CD4-positive, alpha-beta T cell (primary cell): ENCODE measurements at regions not wholly inside any gene's neighbourhood (a gene's known extent, or its start where the extent isn't known, plus 50 kb on each side); places are given as distances from the start of the nearest gene placed in this dataset.

ENCODE experiments used
- ATAC-seq: fragments of 200-7000 bp; cut with Tn5 transposase; one replicate; pipeline ENCODE4 v1.10.0; 2022; ENCODE audit warnings: mild to moderate bottlenecking; ENCODE audit not compliant: poor library complexity
- CTCF ChIA-PET: fragments of 350-600 bp; sonication (Branson Sonifier 250); formaldehyde crosslinking; loops from one replicate; lab custom pipeline; 2021; ENCODE audit warnings: antibody characterized with exemption, inconsistent platforms; lab: Charles Lee
- POLR2A ChIA-PET: fragments of 350-600 bp; sonication (Branson Sonifier 250); formaldehyde crosslinking; loops from one replicate; lab custom pipeline; 2021; ENCODE audit warnings: antibody characterized with exemption, inconsistent platforms; lab: Charles Lee
- DNase-seq, 14 experiments: peaks; one replicate each; pipeline ENCODE4 v3.0.0-alpha.2; 2013 to 2020; ENCODE audit warnings: mixed read lengths in 2 of 14
- H3K27ac ChIP-seq, 2 donors: one replicate each; pipeline versions ENCODE4 v1.5.1 to v1.7.0; 2013; ENCODE audit warnings: low read length in 2 of 2, low read depth in 1 of 2, mild to moderate bottlenecking in 1 of 2
- H3K27me3 ChIP-seq, 2 experiments: 1 replicate in 1 of 2; 2 replicates in 1 of 2; pipeline versions ENCODE4 v1.6.1 to v1.7.0; 2013; ENCODE audit warnings: low read length in 2 of 2, control low read depth in 1 of 2, mild to moderate bottlenecking in 1 of 2, moderate library complexity in 1 of 2; ENCODE audit not compliant: insufficient read depth in 2 of 2, control insufficient read depth in 1 of 2
- H3K36me3 ChIP-seq: one replicate; pipeline ENCODE4 v1.6.1; 2013; ENCODE audit warnings: low read length, control low read depth; ENCODE audit not compliant: insufficient read depth
- H3K4me1 ChIP-seq: one replicate; pipeline ENCODE4 v1.6.1; 2013; ENCODE audit warnings: low read length, control low read depth; ENCODE audit not compliant: insufficient read depth
- H3K4me3 ChIP-seq: one replicate; pipeline ENCODE4 v1.5.1; 2013; ENCODE audit warnings: mild to moderate bottlenecking, low read length, moderate library complexity
- H3K9me3 ChIP-seq, 2 experiments: 1 replicate in 1 of 2; 2 replicates in 1 of 2; pipeline versions ENCODE4 v1.6.1 to v1.7.0; 2013; ENCODE audit warnings: low read length in 2 of 2, mild to moderate bottlenecking in 2 of 2, control low read depth in 1 of 2, moderate library complexity in 1 of 2; ENCODE audit not compliant: control insufficient read depth in 1 of 2, insufficient read depth in 1 of 2
- H3K27ac Mint-ChIP-seq: one replicate; pipeline ENCODE4 v1.8.0; 2020; ENCODE audit warnings: mixed read lengths
- H3K27me3 Mint-ChIP-seq: one replicate; pipeline ENCODE4 v1.8.0; 2021; ENCODE audit warnings: mixed read lengths
- H3K36me3 Mint-ChIP-seq: one replicate; pipeline ENCODE4 v1.8.0; 2021; ENCODE audit warnings: low read depth, mixed read lengths
- H3K4me1 Mint-ChIP-seq: one replicate; pipeline ENCODE4 v1.8.0; 2021; ENCODE audit warnings: low read depth, mixed read lengths
- H3K4me3 Mint-ChIP-seq: one replicate; pipeline ENCODE4 v1.8.0; 2020; ENCODE audit warnings: mild to moderate bottlenecking, mixed read lengths
- H3K9me3 Mint-ChIP-seq: one replicate; pipeline ENCODE4 v1.8.0; 2020; ENCODE audit warnings: mixed read lengths
- intact Hi-C, 2 experiments: fragments of 100-400 bp; cut with DNase I in 1 of 2; cut with micrococcal nuclease in 1 of 2; formaldehyde crosslinking; loops; one replicate each; pipeline versions ENCODE4 v1.15.1 to v1.9.0; 2023 to 2025; cut with DNase I, micrococcal nuclease
- TF ChIP-seq, protein P1 (sequence below): fragments of 200-600 bp; IDR thresholded peaks from one replicate; pipeline ENCODE4 v1.8.0; 2022; ENCODE audit warnings: antibody characterized with exemption, mild to moderate bottlenecking

DNA sequence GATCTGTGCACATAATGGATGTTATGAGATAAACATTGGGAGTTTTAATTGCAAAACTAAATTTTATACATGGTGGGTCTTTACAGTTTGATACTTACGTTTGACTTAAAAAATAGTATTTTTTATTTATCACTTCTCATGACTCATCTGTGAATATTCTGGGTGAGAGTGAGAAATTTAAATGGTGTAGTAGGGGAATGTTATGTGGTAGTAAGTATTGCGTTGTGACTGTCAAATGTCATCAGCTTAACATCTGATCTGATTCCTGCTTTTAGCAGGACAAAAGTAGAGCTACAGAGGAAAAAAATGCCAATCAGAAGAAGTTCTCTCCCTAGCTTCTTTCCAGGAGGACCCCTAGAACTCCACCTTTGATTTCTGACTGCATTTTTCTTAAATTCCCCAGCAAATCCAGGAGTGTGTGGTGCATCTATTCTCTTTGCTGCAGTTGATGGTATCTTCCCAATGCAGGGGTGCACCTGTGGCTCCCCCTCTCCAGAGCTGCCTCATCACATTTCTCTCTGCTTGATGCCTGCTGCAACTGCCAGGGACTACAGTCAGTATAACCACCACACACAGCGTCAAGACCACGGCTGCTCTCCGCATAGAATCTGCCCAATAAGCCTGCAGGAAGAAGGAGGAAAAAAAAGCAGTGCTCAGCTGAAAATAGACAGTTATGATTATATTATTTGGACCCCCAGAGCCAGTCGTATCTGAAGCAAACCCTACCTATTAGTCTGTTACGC, 151.3 kb upstream of the THUMPD2 start:
- H3K4me3 Mint-ChIP-seq, result no peak overlapping the region
- H3K4me3 ChIP-seq, result no peak overlapping the region
- CTCF ChIA-PET, result no interaction called here
- no peak overlapping the region for H3K27ac ChIP-seq
- H3K4me1 Mint-ChIP-seq, result no peaks in the 10 kb centered on the region
- no peaks in the 10 kb centered on the region for H3K27me3 Mint-ChIP-seq
- DNase-seq (no peak), ATAC-seq (no peak)
- H3K27ac Mint-ChIP-seq, result no peak overlapping the region
- TF ChIP-seq, protein P1, sequence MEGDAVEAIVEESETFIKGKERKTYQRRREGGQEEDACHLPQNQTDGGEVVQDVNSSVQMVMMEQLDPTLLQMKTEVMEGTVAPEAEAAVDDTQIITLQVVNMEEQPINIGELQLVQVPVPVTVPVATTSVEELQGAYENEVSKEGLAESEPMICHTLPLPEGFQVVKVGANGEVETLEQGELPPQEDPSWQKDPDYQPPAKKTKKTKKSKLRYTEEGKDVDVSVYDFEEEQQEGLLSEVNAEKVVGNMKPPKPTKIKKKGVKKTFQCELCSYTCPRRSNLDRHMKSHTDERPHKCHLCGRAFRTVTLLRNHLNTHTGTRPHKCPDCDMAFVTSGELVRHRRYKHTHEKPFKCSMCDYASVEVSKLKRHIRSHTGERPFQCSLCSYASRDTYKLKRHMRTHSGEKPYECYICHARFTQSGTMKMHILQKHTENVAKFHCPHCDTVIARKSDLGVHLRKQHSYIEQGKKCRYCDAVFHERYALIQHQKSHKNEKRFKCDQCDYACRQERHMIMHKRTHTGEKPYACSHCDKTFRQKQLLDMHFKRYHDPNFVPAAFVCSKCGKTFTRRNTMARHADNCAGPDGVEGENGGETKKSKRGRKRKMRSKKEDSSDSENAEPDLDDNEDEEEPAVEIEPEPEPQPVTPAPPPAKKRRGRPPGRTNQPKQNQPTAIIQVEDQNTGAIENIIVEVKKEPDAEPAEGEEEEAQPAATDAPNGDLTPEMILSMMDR, result no peak
- no peaks in the 10 kb centered on the region for H3K4me1 ChIP-seq
- POLR2A ChIA-PET, result no interaction called here
- H3K36me3 ChIP-seq, result no peaks in the 10 kb centered on the region
- no peaks in the 10 kb centered on the region for H3K9me3 ChIP-seq
- H3K9me3 Mint-ChIP-seq, result no peaks in the 10 kb centered on the region
- H3K36me3 Mint-ChIP-seq, result no peaks in the 10 kb centered on the region
- no peaks in the 10 kb centered on the region for H3K27me3 ChIP-seq
- intact Hi-C loops, result no loop called here

DNA sequence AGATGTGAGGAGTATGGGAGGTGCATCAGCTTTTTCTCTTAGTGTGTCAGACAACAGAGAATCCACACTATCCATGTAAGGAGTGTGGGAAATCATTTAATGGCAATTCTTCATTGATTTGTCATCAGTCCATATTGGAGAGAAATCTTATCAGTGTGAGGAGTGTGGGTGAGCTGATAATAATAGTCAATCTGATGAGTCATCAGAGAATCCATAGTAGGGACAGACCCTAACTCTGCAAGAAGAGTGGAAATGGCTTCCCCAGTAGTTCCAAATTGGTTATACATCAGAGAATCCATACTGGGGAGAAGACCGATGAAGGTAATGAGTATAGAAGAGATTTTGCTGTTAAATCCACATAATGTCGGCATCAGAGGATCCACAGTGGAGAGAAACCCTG, 150.5 kb upstream of the THUMPD2 start:
- no peak overlapping the region for H3K4me3 Mint-ChIP-seq
- H3K36me3 ChIP-seq, result no peaks in the 10 kb centered on the region
- TF ChIP-seq, protein P1, result no peak
- no peaks in the 10 kb centered on the region for H3K36me3 Mint-ChIP-seq
- ATAC-seq (no peak), DNase-seq (no peak)
- intact Hi-C loops, result no loop called here
- no peak overlapping the region for H3K27ac ChIP-seq
- no peaks in the 10 kb centered on the region for H3K27me3 ChIP-seq
- no peak overlapping the region for H3K27ac Mint-ChIP-seq
- H3K9me3 ChIP-seq, result no peaks in the 10 kb centered on the region
- no peak overlapping the region for H3K4me3 ChIP-seq
- H3K4me1 Mint-ChIP-seq, result no peaks in the 10 kb centered on the region
- ChIA-PET CTCF (no interaction called here), POLR2A (no interaction called here)
- H3K9me3 Mint-ChIP-seq, result no peaks in the 10 kb centered on the region
- H3K27me3 Mint-ChIP-seq, result no peaks in the 10 kb centered on the region
- no peaks in the 10 kb centered on the region for H3K4me1 ChIP-seq

DNA sequence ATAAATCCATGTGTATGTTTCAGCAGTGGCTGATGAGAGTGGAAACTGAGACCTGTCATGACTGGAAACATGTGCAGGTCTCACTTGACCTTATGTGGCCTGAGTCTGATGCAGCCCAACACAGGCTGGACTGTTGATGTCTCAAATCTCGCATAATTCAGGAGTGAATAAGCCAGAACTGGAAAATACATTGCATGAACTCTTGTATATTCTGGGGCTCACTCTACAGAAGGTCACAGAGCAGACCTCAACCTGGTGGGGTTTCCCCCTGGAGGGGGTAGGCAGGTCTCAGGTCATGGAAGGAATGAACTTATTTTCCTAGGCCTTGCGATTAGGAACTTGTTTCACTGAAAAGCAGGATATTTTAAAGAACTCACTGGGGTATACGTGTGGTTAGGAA, 146.3 kb upstream of the THUMPD2 start:
- ATAC-seq, result no peak
- H3K27me3 Mint-ChIP-seq, result no peaks in the 10 kb centered on the region
- Histone ChIP-seq H3K27ac (no peak overlapping the region), H3K36me3 (no peaks in the 10 kb centered on the region), H3K4me1 (no peaks in the 10 kb centered on the region), H3K27me3 (no peaks in the 10 kb centered on the region), H3K4me3 (no peak overlapping the region), H3K9me3 (no peaks in the 10 kb centered on the region)
- H3K4me1 Mint-ChIP-seq, result no peaks in the 10 kb centered on the region
- intact Hi-C loops, result no loop called here
- no peaks in the 10 kb centered on the region for H3K36me3 Mint-ChIP-seq
- CTCF ChIA-PET, result no interaction called here
- H3K4me3 Mint-ChIP-seq, result no peak overlapping the region
- H3K9me3 Mint-ChIP-seq, result no peaks in the 10 kb centered on the region
- H3K27ac Mint-ChIP-seq, result no peak overlapping the region
- TF ChIP-seq, protein P1, result no peak
- POLR2A ChIA-PET, result no interaction called here
- DNase-seq, result no peak
